A673 (cell line): ENCODE measurements at regions not wholly inside any gene's neighbourhood (a gene's known extent, or its start where the extent isn't known, plus 50 kb on each side); places are given as distances from the start of the nearest gene placed in this dataset.

ENCODE experiments used
- CTCF ChIP-seq: fragments of 300-800, 200-600 bp; sonication (generic); conservative IDR thresholded peaks from 2 replicates; pipeline ENCODE4 v1.5.1; 2017; ENCODE audit warnings: low read depth, mild to moderate bottlenecking, antibody characterized with exemption, low read length, moderate library complexity, mixed read lengths
- EZH2 ChIP-seq: fragments of 200-600 bp; sonication (generic); IDR thresholded peaks from 2 replicates; pipeline ENCODE4 v1.6.1; 2017; ENCODE audit warnings: borderline replicate concordance, low read depth, mild to moderate bottlenecking, mixed read lengths, antibody characterized with exemption, low read length; ENCODE audit not compliant: poor library complexity, severe bottlenecking

DNA sequence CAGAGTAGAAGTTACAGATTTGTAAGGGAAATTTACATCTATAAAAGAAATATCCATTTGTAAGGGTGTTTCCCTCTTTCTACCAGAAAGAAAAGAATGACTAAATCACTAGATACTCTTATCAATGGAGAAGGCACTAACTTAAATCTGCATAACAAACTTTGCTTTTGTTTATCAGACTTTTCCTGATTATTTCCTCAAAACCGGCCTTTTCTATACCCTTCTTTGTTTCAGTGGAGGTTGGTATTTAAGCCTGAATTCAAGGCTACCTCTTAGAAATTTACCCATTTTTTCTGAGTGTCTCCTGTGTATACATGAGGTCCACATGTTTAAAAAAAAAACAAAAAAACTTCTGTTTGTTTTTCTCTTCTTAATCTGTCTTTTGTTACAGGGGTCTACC lies 80.4 kb upstream of the GRPR start:
- TF ChIP-seq CTCF (no peak), EZH2 (no peak)
